ENCODE measurements at regions not wholly inside any gene's neighbourhood (a gene's known extent, or its start where the extent isn't known, plus 50 kb on each side); places are given as distances from the start of the nearest gene placed in this dataset.
"Not testable (repeated sequence)": the region's sequence is repeated elsewhere in the genome, so short reads cannot be mapped to it uniquely, and the experiment has no call there.

DNA sequence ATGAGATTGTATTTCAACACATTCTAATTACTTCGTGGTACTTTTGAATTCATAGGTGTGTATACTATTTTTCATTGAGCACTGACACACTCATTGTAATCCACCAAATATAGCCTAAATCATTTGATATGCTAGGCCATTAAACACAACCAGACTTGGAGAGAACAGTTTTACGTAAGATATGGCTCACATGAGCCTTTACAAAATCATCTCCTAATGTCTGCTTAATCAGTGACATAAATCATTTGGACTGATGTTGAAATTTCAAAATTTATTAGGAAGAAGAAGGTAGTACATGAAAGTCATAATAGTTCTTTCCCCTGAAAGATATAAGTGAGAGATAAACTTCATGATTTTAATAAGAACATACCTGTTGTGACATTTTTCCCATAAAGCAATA is 550.2 kb upstream of the LINC00305 start:
- DNase-seq, result peak; percentile 9 to 18

DNA sequence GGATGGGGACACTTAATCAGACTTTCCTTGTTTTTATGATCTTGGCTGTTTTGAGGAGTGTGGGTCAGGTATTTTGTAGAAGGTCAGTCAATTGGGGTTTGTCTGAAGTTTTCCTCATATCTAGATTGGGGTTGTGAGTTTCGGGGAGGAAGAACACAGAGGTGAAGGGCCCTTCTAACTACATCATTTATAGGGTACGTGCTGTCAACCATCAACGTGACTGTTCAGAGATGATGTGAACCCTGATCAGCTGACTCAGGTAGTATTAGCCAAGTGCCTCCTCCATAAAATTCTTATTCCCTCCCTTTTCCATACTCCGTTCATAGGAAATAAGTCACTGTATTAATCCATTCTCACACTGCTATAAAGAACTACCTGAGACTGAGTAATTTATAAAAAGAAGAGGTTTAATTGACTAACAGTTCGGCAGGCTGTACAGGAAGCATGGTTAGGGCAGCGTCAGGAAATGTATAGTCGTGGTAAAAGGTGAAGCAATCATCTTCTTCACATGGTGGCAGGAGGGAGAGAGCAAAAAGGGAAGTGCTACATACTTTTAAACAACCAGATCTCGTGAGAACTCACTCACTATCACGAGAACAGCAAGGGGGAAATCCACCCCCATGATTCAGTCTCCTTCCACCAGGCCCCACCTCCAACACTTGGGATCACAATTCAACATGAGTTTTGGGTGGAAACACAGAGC is 547.1 kb upstream of the LINC00305 start:
- peak in 1 of 2 donors; percentile 1 for DNase-seq

DNA sequence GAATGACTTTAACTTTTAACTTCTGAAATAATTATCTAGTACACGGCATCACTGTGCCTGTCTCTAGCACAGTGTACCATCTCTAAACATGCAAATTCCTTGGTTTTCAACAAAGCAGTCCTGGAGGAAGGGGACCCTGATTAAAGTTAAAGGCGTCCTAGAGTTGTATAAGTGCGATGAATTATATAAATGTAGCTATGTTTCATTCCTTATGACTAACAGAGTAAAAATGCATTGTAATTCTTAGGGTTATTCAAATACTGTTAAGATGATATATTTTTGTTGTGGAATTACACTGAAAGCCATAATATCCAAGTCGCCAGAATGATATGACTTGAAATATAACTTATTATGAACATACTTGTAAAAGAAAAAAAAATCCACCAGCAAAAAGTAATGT is 544.9 kb upstream of the LINC00305 start:
- no peak for DNase-seq

DNA sequence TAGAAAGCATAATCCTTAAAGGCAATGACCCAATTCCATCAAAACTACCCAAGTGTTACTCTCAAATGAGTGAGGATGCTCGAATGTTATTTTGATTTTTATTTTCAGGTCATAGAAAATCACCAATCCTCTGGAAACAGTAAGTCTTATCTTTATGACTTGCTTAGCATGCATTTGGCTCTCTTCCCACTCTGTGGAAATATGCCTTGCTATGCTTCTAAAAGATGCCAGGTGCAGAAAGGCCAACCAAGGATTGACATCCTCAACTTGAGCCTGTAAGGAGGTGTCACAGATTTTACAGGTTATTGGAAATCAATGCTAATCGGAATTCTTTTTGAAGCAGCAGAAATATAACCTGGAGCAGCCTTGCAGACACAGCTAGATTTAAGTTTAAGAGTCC is 543.9 kb upstream of the LINC00305 start:
- no peak for DNase-seq

DNA sequence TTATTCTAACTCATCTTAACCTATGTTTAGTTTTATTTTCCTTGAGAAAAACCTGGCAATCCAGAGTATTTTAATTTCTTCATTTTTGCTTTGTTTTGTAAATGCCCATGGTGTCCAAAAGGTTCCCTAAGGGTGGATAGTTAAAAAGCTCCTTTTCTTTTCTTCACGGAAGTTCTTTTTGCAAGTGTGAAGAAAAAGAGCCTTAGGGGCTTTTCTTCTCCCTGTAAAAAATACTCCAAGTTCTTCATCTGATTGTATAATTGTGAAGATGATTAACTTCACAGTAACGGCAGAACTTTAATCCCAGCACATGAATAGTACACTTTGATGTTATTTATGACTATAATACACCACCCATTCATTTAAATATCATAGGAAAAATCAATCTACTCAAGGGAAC is 530.2 kb upstream of the LINC00305 start:
- DNase-seq, result no peak

DNA sequence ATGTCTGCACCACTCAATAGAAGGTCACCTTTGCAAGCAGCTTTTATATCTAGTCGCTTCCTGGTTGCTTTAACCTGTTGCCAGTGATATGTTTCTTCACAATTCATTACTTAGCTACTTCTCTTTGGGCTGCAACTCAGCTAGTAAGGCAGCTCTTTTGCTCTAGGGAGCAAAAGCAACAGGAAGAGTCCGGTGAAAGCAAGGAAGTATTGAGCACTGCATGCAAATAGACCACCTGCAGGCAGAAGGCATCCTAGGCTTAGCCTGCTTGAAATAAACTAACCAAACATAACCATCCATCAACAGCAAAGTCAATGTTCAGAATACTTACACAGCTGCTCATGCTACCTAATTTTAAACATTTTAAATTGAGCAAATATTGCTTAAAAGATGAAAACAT is 529.2 kb upstream of the LINC00305 start:
- no peak for DNase-seq

DNA sequence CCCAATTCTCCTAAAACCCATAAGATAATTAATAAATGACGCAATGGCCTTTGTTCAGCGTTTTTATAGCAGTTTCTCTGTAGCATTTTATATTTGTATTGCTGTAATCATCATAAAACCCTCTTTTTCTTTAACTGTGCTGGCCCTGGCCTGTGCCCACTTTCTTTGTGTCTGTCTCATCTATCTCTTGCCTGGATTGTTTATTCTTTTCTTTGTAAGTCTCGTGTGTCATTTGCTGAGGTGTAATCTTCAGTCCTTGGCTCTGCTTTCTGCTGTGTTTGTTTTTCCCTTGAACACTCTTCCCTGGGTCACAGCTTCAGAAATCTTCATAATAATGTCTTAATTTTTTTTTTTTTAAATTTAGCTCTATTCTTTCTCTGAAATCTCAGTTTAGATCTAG is 525.8 kb upstream of the LINC00305 start:
- DNase-seq, result no peak

DNA sequence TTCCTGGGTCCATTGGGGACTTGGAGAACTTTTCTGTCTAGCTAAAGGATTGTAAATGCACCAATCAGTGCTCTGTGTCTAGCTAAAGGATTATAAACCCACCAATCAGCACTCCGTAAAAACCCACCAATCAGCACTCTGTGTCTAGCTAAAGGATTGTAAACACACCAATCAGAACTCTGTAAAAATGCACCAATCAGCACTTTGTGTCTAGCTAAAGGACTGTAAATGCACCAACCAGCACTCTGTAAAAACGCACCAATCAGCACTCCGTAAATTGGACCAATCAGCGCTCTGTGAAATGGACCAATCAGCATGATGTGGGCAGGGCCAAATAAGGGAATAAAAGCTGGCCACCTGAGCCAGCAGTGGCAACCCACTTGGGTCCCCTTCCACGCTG is 522.4 kb upstream of the LINC00305 start:
- DNase-seq, result not testable (repeated sequence)

DNA sequence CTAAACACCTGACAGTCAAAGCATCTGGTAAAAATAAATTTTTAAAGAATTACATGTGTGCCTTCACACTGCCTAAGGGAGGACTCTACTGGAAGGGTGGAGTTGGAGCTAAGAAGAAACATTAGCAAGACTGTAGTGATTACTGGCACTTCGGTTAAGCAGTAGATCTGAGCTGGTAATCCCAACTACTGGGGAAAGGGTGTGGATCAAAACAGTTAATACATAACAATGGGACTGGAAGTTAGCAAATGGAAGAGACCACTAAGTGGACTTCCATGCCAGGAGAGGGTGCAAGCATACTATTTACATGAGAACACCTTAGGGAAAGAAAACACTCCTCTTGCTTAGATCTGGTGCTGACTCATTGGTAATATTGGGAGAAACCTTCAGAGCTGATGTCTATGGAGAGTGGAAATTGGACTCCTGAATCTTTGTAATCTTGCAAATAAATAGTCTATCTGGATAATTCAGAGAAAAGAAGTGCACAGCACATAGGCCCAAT is 519.6 kb upstream of the LINC00305 start:
- DNase-seq, result no peak

DNA sequence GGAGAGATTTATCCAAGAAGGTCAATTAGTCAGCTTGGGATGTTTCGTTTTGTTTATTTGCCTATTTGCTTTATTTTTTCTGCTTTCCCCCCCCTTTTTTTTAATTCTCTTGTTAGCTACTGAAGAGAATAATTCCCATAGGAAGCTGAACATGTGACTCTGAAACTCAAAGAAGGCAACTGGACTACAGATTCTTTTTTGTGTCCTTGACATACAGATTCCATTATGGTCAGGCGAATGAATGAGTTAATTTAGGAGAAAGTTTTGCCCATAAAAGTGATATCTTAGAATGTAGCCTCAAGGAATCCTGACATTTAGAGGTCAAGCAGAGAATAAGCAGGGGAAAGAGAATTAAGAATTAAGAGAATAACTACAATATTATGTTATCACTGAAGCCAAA is 514.2 kb upstream of the LINC00305 start:
- DNase-seq, result no peak

DNA sequence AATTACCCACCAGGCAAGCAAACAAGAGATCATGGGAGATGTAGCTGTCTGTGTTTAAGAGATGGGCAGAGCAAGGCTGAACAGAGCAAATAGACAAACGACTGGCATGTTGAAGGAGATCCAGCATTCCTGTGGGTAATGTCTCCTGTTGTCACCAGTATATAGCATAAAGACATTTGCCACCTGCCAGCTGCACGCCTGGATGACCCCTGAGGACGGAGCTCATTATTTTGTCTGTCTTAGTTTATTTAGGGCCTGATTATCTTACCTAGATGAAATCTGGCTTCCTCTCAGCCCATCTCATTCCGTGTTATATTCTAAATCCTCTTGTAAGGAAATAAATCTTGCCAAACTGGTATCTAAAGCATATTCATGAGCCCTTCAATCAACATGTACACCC is 510.3 kb upstream of the LINC00305 start:
- no peak for DNase-seq

DNA sequence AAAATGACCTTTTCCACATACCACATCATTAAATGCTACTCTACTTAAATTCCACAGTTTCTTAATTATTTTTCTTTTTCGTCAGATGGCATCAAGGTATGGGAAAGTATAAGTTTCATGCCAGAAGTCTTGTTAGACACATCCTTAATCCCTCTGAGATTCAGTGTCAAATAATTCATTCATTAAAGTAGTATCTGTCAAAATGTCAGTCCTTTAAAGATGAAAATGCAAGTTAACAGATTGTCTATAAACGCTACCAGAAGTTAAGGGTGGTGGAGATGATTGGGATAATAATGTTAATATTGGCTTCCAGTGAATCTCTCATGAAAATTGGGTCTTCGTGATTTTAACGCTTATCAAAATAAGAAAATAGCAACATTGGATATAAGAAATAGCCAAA is 504.2 kb upstream of the LINC00305 start:
- no peak for DNase-seq

DNA sequence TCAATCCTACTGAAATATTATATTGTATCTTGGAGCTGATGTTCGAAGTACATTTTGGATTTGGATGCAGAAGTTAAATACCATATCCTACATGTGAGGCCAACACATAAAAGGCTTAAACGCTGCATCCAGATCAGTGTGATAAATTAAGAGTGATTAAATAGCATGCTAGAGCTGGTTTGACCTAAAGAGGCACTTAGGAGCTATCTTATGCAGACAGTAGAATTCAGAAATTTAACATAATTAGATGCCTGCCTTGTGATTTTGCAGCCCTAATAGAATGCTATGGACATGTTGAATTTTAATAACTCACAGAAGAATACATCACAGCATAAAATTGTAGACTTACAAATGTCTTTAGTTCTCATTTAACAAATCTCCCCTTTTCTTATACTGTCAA is 501.2 kb upstream of the LINC00305 start:
- no peak for DNase-seq

DNA sequence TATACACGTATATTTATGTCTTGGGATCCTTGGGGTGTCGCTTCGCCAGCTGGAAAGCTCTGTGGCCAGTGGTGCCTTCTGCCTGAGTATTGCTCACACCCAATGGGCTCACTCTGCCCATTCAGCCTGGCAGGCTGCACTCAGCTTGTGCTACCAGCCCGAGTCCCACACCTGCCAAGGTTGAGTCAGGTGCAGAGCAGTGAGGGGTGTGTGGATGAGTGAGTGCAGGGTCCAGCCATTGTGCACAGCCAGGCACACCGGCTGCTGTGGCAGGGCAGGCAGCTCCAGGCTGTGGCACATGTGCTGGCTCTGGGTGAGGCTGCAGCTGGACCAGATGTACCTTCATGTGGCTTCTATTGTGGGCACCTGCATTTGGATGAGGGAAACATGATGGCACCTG is 496.9 kb upstream of the LINC00305 start:
- DNase-seq, result no peak

DNA sequence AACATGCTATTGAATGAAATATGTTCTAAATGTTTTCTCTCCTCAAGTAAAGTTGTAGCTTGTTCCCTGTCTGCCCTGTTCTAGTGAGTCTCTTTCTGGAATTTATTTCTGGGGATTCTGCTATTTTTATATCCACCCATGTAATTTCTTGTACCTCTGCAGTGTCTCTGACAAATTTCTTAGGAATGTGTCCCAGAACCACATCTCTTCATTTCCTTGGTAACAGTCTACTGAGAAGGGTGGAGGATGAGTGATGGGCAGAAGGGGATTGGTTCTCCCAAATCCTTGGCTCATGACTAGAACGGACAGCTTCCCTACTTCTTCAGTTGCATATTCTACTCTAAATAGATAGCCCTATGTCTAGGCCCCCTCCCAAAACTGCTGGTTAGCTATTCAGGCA is 490.6 kb upstream of the LINC00305 start:
- no peak for DNase-seq

DNA sequence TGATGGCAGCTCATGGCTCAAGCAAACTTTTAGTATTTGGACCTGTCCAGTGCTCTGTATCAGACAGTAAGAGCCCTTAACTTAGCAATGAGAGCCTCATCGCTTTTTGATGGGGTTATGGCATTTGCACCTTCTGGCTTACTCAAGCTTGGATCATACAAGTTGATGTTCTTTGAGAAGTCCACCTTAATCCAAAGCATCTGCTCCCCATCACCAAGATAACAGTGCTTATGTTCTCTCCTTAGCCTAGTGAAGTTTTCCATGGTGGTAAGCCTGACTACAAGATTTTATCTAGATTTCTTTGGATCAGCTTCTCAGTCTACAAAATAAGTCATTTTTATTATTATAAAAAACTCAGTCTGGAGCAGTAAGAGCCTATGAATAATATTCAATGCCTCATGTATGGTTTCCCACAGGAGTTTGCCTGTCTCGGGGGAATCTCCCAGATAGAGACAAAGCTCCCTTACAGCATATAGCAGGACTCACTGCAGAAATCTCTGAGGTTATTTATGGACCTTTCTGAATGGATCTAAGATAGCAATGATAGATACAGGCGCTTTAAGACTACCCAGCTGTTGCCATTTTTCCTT is 472.2 kb upstream of the LINC00305 start:
- DNase-seq, result no peak

DNA sequence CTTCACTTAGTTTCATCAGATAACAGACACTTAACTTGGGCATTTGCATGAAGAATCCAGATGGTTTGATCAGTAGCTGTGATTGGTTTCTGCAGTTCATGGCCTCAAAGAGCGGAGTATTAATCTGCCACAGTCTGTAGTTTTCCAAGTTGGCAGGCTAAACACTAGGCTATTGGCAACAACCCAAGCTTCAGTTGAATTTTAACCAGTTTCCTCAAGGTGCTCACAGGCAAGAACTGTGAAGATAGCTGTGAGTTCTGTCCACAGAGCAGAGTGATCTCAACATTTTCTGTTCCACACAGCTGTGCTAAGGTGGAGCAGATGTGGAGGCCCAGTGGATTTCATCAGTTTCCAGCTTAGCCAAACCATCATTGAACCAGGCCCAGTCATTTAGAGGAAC is 469.5 kb upstream of the LINC00305 start:
- DNase-seq, result no peak

DNA sequence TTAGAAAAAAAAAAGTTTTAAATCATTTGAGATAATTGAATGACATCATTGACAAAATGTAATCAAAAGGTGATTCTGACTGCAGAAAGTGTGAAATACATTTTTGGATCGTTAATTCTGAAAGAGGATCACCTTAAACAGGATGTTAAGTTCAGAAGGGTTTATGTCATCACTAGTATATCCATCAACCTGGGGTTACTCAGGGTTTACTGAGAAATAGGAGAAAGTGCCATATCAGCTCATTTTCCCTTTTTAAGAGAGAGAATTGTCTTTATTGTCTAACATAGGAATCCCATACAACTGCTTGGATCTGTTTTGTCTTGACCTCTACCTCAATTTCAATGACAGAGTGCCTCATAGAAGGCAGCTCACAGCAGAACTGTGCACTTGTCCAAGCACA is 466.1 kb upstream of the LINC00305 start:
- DNase-seq, result no peak

DNA sequence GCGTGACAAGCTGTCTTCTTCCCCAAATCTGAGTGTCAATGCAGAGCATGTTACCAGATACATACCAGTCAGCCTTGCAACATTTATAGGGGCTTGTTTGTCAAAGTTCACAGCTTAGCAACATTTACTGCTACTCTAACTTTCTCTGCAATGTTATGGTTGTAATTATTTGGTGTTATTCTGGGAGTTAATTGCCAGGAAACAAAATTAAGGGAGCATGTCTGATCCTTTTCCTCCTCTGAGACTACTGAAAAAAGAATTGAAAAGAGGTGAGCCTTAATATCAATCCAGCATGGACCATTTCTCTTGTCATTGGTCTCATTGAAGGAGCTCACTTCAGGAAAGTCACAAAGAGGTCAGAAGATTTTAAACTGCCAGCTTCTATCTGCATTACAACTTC is 465.6 kb upstream of the LINC00305 start:
- no peak for DNase-seq

DNA sequence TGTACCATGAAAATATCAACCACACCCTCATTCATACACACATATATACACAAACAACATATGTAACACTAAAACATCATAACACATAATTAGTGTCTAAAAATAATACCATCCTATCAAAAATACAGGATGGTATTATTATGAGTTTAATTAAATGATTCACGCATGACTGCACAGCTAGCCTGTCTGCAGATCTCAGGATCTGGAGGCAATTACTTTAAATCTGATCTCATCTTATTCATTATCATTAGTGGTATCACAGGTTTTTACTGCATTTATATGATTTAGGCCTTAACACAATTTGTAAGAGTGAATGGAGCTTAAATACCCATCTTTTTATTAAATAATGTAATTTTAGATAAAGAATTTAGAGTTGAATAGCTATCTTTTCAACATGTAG is 443.4 kb upstream of the LINC00305 start:
- DNase-seq, result no peak

DNA sequence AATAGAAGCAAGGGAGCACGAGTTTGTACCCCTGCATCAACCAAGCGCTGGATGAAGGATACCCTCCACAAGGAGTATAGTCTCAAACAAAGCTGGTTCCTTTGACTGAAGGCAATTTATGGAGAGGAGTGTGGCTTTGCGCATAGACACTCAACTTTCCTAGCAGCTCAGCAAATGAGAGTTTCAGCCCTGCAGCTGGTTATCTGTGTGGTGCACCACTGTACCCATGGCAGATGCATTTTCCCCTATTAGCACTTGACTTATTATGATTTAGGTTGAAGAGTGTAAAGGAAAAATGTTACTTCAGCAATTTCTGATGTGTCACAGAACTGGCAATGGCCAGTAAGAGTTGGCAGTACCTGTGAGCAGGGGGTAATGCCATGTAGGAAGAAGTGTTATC is 440.1 kb upstream of the LINC00305 start:
- no peak for DNase-seq

DNA sequence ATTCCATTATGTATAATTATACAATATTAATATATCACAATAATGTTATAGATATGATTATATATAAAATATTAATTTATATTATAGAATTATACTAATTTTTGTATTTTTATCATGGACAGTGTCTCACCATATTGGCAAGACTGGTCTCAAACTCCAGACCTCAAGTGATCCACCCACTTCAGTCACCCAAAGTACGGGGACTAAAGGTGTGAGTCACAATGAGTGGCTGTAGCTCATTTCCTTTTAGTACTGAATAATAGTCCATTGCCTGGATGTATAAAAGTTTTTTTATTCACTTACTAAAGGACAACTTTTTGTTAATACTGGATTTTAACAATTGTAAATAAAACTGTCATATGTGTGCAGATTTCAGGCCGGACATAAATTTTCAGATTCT is 417.6 kb upstream of the LINC00305 start:
- no peak for DNase-seq

DNA sequence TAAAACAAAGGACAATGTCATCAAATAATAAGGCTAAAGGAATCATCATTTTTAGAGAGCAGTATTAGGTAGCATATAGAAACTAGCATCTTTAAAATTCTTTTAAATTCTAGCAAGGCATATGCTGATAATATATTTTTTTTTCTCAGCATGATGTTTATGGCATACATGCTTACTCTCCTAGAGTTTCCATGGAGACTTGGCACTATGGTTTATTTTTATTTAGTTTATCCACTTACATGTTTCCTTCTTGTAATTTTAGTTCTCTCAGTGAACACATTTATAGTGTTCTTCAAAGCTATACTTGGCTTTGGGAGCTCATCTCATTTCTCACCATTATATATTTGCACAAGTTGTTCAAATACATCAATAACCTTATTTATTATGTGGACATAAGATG is 413.8 kb upstream of the LINC00305 start:
- no peak for DNase-seq

DNA sequence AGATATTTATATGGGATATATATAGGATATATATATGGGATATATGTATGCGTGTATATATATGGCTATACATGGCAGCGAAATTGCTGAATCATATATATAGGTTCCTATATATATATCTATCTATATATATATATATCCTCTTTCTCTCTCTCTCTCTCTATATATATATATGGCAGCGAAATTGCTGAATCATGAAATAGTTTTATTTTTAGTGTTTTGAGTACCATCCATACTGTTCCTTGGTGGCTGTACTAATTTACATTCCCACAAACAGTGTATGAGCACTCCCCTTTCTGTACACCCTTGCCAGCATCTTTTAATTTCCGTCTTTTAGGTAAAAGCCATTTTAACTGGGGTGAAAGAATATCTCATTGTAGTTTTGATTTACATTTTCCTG is 397.6 kb upstream of the LINC00305 start:
- DNase-seq, result no peak

DNA sequence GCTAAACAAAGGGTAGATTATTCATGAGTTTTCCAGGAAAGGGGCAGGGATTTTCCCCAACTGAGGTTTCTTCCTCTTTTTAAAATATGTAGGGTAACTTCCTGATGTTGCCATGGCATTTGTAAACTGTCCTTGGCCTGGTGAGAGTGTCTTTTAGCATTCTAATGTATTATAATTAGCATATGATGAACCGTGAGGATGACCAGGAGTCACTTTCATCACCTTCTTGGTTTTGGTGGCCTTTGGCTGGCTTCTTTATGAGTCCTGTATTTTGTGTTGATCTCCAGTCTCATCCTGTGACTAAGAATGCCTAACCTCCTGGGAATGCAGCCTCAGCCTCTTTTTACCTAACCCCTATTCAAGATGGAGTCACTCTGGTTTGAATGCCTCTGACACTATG is 391.0 kb upstream of the LINC00305 start:
- DNase-seq, result peak; percentile 7 to 11
